Esophagus muscularis mucosa (tissue), 3 donors: ENCODE measurements at regions not wholly inside any gene's neighbourhood (a gene's known extent, or its start where the extent isn't known, plus 50 kb on each side); places are given as distances from the start of the nearest gene placed in this dataset.

Experiments used
- CTCF ChIP-seq, 3 experiments: fragments of 200-600 bp in 2 of 3; fragments of 450-650 bp in 1 of 3; sonication (generic) in 2 of 3; IDR thresholded peaks; one replicate each; pipeline ENCODE4 v1.5.1; 2017 to 2019; ENCODE audit warnings: antibody characterized with exemption in 3 of 3, mild to moderate bottlenecking in 2 of 3, moderate library complexity in 1 of 3
- POLR2A ChIP-seq: fragments of 450-650 bp; IDR thresholded peaks from one replicate; pipeline ENCODE4 v1.6.1; 2017; ENCODE audit warnings: antibody characterized with exemption, moderate library complexity, mild to moderate bottlenecking, low read depth
- POLR2AphosphoS5 ChIP-seq, 2 donors: sonication (generic); formaldehyde crosslinking; IDR thresholded peaks; one replicate each; pipeline ENCODE4 v1.6.1; 2017; ENCODE audit warnings: antibody characterized with exemption in 2 of 2

- TF ChIP-seq POLR2A (no peak), POLR2AphosphoS5 (IDR thresholded peaks at IDR 0.05) (no peak), CTCF (IDR thresholded peaks at IDR 0.05) (no peak)
Observed at GRCh38 chr4:125714845-125715244, 400.1 kb downstream of the FAT4 start.
